ENCODE measurements at regions not wholly inside any gene's neighbourhood (a gene's known extent, or its start where the extent isn't known, plus 50 kb on each side); places are given as distances from the start of the nearest gene placed in this dataset.
"Not testable (repeated sequence)": the region's sequence is repeated elsewhere in the genome, so short reads cannot be mapped to it uniquely, and the experiment has no call there.

GRCh38 chr3:177483182-177483967, 286.1 kb upstream of the TBL1XR1 start:
- DNase-seq: no peak

GRCh38 chr3:177484206-177484605, 286.9 kb upstream of the TBL1XR1 start:
- DNase-seq: no peak

- no peak for DNase-seq
Observed at GRCh38 chr3:177484926-177485325, 287.6 kb upstream of the TBL1XR1 start.

GRCh38 chr3:177487635-177488186, 290.4 kb upstream of the TBL1XR1 start:
- DNase-seq: no peak

GRCh38 chr3:177488740-177489139, 291.5 kb upstream of the TBL1XR1 start:
- no peak for DNase-seq

- no peak for DNase-seq
Observed at GRCh38 chr3:177490626-177491025, 293.3 kb upstream of the TBL1XR1 start.

- DNase-seq: no peak
Observed at GRCh38 chr3:177491296-177492032, 294.2 kb upstream of the TBL1XR1 start.

- no peak for DNase-seq
Observed at GRCh38 chr3:177493091-177493490, 295.8 kb upstream of the TBL1XR1 start.

- no peak for DNase-seq
Observed at GRCh38 chr3:177494216-177494615, 296.9 kb upstream of the TBL1XR1 start.

GRCh38 chr3:177495566-177495965, 298.3 kb upstream of the TBL1XR1 start:
- no peak for DNase-seq

- no peak for DNase-seq
Observed at GRCh38 chr3:177498037-177498857, 301.0 kb upstream of the TBL1XR1 start.

GRCh38 chr3:177499039-177499438, 301.8 kb upstream of the TBL1XR1 start:
- not testable (repeated sequence) for DNase-seq

- no peak for DNase-seq
Observed at GRCh38 chr3:177499779-177500423, 302.6 kb upstream of the TBL1XR1 start.

- no peak for DNase-seq
Observed at GRCh38 chr3:177510693-177511216, 313.5 kb upstream of the TBL1XR1 start.

- DNase-seq: no peak
Observed at GRCh38 chr3:177512945-177513814, 315.9 kb upstream of the TBL1XR1 start.

- no peak for DNase-seq
Observed at GRCh38 chr3:177513815-177514610, 316.7 kb upstream of the TBL1XR1 start.

GRCh38 chr3:177514611-177515499, 317.6 kb upstream of the TBL1XR1 start:
- DNase-seq: no peak

- DNase-seq: no peak
Observed at GRCh38 chr3:177515786-177516157, 318.5 kb upstream of the TBL1XR1 start.

All from activated CD4-positive, alpha-beta T cell treated with anti-CD3 and anti-CD28 coated beads for 4 hours (primary cell).